H9 (cell line): ENCODE measurements at regions not wholly inside any gene's neighbourhood (a gene's known extent, or its start where the extent isn't known, plus 50 kb on each side); places are given as distances from the start of the nearest gene placed in this dataset.

Experiments used
- DNase-seq: peaks from one replicate; pipeline ENCODE4 v3.0.0-alpha.2; 2017
- H2AFZ ChIP-seq: one replicate; pipeline ENCODE4 v1.6.1; 2013; ENCODE audit warnings: mild to moderate bottlenecking, low read length, control low read depth, moderate library complexity
- H2AK5ac ChIP-seq: 2 replicates; pipeline ENCODE4 v1.6.1; 2013; ENCODE audit warnings: low read length, control low read depth, mixed read lengths; ENCODE audit not compliant: insufficient read length
- H2BK120ac ChIP-seq: one replicate; pipeline ENCODE4 v1.6.1; 2013; ENCODE audit warnings: low read depth, mild to moderate bottlenecking, low read length, control low read depth, inconsistent platforms; ENCODE audit not compliant: poor library complexity, severe bottlenecking
- H2BK12ac ChIP-seq: 2 replicates; pipeline ENCODE4 v1.6.1; 2013; ENCODE audit warnings: low read length, control low read depth, mixed read lengths, low read depth; ENCODE audit not compliant: insufficient read length
- H2BK15ac ChIP-seq: 2 replicates; pipeline ENCODE4 v1.6.1; 2013; ENCODE audit warnings: low read depth, low read length, control low read depth
- H2BK20ac ChIP-seq: one replicate; pipeline ENCODE4 v1.6.1; 2013; ENCODE audit warnings: low read depth, mild to moderate bottlenecking, low read length, control low read depth, inconsistent platforms; ENCODE audit not compliant: poor library complexity, severe bottlenecking
- H2BK5ac ChIP-seq: 2 replicates; pipeline ENCODE4 v1.6.1; 2013; ENCODE audit warnings: low read length, control low read depth, mixed read lengths; ENCODE audit not compliant: insufficient read length
- H3K14ac ChIP-seq: 2 replicates; pipeline ENCODE4 v1.6.1; 2013; ENCODE audit warnings: low read length, control low read depth; ENCODE audit not compliant: insufficient read depth
- H3K18ac ChIP-seq: 2 replicates; pipeline ENCODE4 v1.6.1; 2013; ENCODE audit warnings: low read depth, mild to moderate bottlenecking, mixed read lengths, low read length, control low read depth; ENCODE audit not compliant: insufficient read length
- H3K23ac ChIP-seq: 2 replicates; pipeline ENCODE4 v1.6.1; 2013; ENCODE audit warnings: low read length, control low read depth, mixed read lengths, low read depth; ENCODE audit not compliant: insufficient read length
- H3K23me2 ChIP-seq: 2 replicates; pipeline ENCODE4 v1.6.1; 2013; ENCODE audit warnings: low read depth, mild to moderate bottlenecking, mixed read lengths, low read length, control low read depth; ENCODE audit not compliant: insufficient read length, poor library complexity, severe bottlenecking
- H3K27ac ChIP-seq: 2 replicates; pipeline ENCODE4 v1.5.1; 2013; ENCODE audit warnings: low read length, control low read depth, mixed read lengths, low read depth; ENCODE audit not compliant: insufficient read length
- H3K27me3 ChIP-seq: 2 replicates; pipeline ENCODE4 v1.6.1; 2013; ENCODE audit warnings: low read length, control low read depth, inconsistent platforms; ENCODE audit not compliant: insufficient read depth
- H3K4ac ChIP-seq: 2 replicates; pipeline ENCODE4 v1.6.1; 2013; ENCODE audit warnings: low read depth, mild to moderate bottlenecking, control low read depth, inconsistent platforms, low read length, moderate library complexity
- H3K4me1 ChIP-seq: 2 replicates; pipeline ENCODE4 v1.6.1; 2013; ENCODE audit warnings: low read length, control low read depth, inconsistent platforms; ENCODE audit not compliant: insufficient read depth
- H3K4me2 ChIP-seq: 2 replicates; pipeline ENCODE4 v1.6.1; 2013; ENCODE audit warnings: low read length, control low read depth, mixed read lengths; ENCODE audit not compliant: insufficient read length, insufficient read depth
- H3K56ac ChIP-seq: 2 replicates; pipeline ENCODE4 v1.6.1; 2013; ENCODE audit warnings: low read depth, mild to moderate bottlenecking, mixed read lengths, low read length, control low read depth; ENCODE audit not compliant: insufficient read length
- H3K79me1 ChIP-seq: 2 replicates; pipeline ENCODE4 v1.6.1; 2013; ENCODE audit warnings: low read depth, mild to moderate bottlenecking, moderate library complexity, low read length, control low read depth, inconsistent platforms; ENCODE audit not compliant: insufficient read depth, poor library complexity, severe bottlenecking
- H3K79me2 ChIP-seq: 2 replicates; pipeline ENCODE4 v1.6.1; 2013; ENCODE audit warnings: low read length, control low read depth, inconsistent platforms; ENCODE audit not compliant: insufficient read depth
- H3K9ac ChIP-seq: 2 replicates; pipeline ENCODE4 v1.6.1; 2013; ENCODE audit warnings: low read length, control low read depth, mixed read lengths; ENCODE audit not compliant: insufficient read length; ENCODE audit errors: extremely low read depth
- H3K9me3 ChIP-seq: one replicate; pipeline ENCODE4 v1.6.1; 2013; ENCODE audit warnings: low read depth, low read length, inconsistent platforms; ENCODE audit not compliant: control insufficient read depth
- H3T11ph ChIP-seq: one replicate; pipeline ENCODE4 v1.6.1; 2013; ENCODE audit warnings: mild to moderate bottlenecking, low read length, control low read depth, inconsistent platforms
- H4K20me1 ChIP-seq: one replicate; pipeline ENCODE4 v1.6.1; 2013; ENCODE audit not compliant: control insufficient read depth, insufficient read length, insufficient read depth
- H4K5ac ChIP-seq: 2 replicates; pipeline ENCODE4 v1.6.1; 2013; ENCODE audit warnings: low read depth, mild to moderate bottlenecking, mixed read lengths, low read length, control low read depth; ENCODE audit not compliant: insufficient read length
- H4K8ac ChIP-seq: replicated peaks from 2 replicates; pipeline ENCODE4 v1.6.1; 2013; ENCODE audit warnings: low read length, control low read depth, mixed read lengths, low read depth; ENCODE audit not compliant: insufficient read length
- H4K91ac ChIP-seq: 2 replicates; pipeline ENCODE4 v1.6.1; 2013; ENCODE audit warnings: low read depth, mild to moderate bottlenecking, moderate library complexity, mixed read lengths, low read length, control low read depth; ENCODE audit not compliant: insufficient read length
- H3K27ac Mint-ChIP-seq, 3 experiments: 2 replicates in 2 of 3; 3 replicates in 1 of 3; pipeline ENCODE4 v1.8.0; 2020 to 2021; ENCODE audit warnings: mixed read lengths in 3 of 3, mild to moderate bottlenecking in 1 of 3, moderate library complexity in 1 of 3
- H3K27me3 Mint-ChIP-seq: 2 replicates; pipeline ENCODE4 v1.8.0; 2021; ENCODE audit warnings: low read depth, mild to moderate bottlenecking, moderate library complexity, mixed read lengths
- H3K36me3 Mint-ChIP-seq, 3 experiments: 2 replicates in 2 of 3; 3 replicates in 1 of 3; pipeline ENCODE4 v1.8.0; 2020 to 2021; ENCODE audit warnings: low read depth in 3 of 3, mixed read lengths in 3 of 3; ENCODE audit not compliant: insufficient read depth in 1 of 3
- H3K4me1 Mint-ChIP-seq, 2 experiments: 2 replicates each; pipeline ENCODE4 v1.8.0; 2020; ENCODE audit warnings: mixed read lengths in 2 of 2
- H3K4me3 Mint-ChIP-seq, 2 experiments: 2 replicates in 1 of 2; 3 replicates in 1 of 2; pipeline ENCODE4 v1.8.0; 2020 to 2021; ENCODE audit warnings: mild to moderate bottlenecking in 2 of 2, mixed read lengths in 2 of 2, moderate library complexity in 1 of 2
- H3K9me3 Mint-ChIP-seq, 2 experiments: 2 replicates in 1 of 2; 3 replicates in 1 of 2; pipeline ENCODE4 v1.8.0; 2020; ENCODE audit warnings: mild to moderate bottlenecking in 2 of 2, mixed read lengths in 2 of 2, moderate library complexity in 1 of 2
- CTCF ChIP-seq: fragments of 200-600 bp; sonication (generic); conservative IDR thresholded peaks from 3 replicates; pipeline ENCODE4 v1.8.0; 2021; ENCODE audit warnings: antibody characterized with exemption, mild to moderate bottlenecking
- WGBS: extraction: QIAGEN DNeasy Blood & Tissue Kit; methylation state at CpG from one replicate; pipeline ENCODE4 v1.1.7; 2013; ENCODE audit warnings: missing lambda C conversion rate, low lambda C conversion rate, mixed read lengths; ENCODE audit not compliant: insufficient read length; ENCODE audit errors: extremely low coverage; 5-methylcytosine and 5-hydroxymethylcytosine counted together

- peaks cover 3 to 11% of the 10 kb centered on the region in 2 experiments; a peak in 3 of 4 replicates for H3K4me1 Mint-ChIP-seq
- no peaks in the 10 kb centered on the region; a peak in 1 of 7 replicates for H3K36me3 Mint-ChIP-seq
- H3K4me3 Mint-ChIP-seq, result no peak overlapping the region
- H3K27me3 ChIP-seq, result no peaks in the 10 kb centered on the region
- H4K20me1 ChIP-seq, result no peaks in the 10 kb centered on the region
- H2BK120ac ChIP-seq, result no peak overlapping the region
- no CpG with 5 or more reads among the region's 4 CpGs for WGBS
- no peak overlapping the region for H4K8ac ChIP-seq
- no peak overlapping the region for H4K91ac ChIP-seq
- H3K23ac ChIP-seq, result no peak overlapping the region
- no peak for DNase-seq
- H3K56ac ChIP-seq, result no peak overlapping the region
- H2BK5ac ChIP-seq, result no peak overlapping the region
- H3K4me2 ChIP-seq, result no peak overlapping the region
- H2BK20ac ChIP-seq, result no peak overlapping the region
- no peak overlapping the region for H4K5ac ChIP-seq
- H3K18ac ChIP-seq, result no peak overlapping the region
- H3K9me3 Mint-ChIP-seq, result no peaks in the 10 kb centered on the region
- no peak overlapping the region for H3K4ac ChIP-seq
- H2AK5ac ChIP-seq, result no peak overlapping the region
- no peaks in the 10 kb centered on the region for H3K9me3 ChIP-seq
- H2BK12ac ChIP-seq, result no peak overlapping the region
- H3K79me1 ChIP-seq, result no peaks in the 10 kb centered on the region
- H3K79me2 ChIP-seq, result no peaks in the 10 kb centered on the region
- no peak overlapping the region for H3K27ac ChIP-seq
- H2BK15ac ChIP-seq, result no peak overlapping the region
- H3K4me1 ChIP-seq, result no peaks in the 10 kb centered on the region
- no peak overlapping the region for H2AFZ ChIP-seq
- H3K27me3 Mint-ChIP-seq, result no peaks in the 10 kb centered on the region; the same call in 1 of the 2 replicates
- no peak overlapping the region; a peak in 1 of 7 replicates for H3K27ac Mint-ChIP-seq
- H3K14ac ChIP-seq, result no peak overlapping the region
- H3K23me2 ChIP-seq, result no peaks in the 10 kb centered on the region
- no peak for TF ChIP-seq CTCF
- no peak overlapping the region for H3K9ac ChIP-seq
- no peak overlapping the region for H3T11ph ChIP-seq
Observed at GRCh38 chr5:68746220-68746619, 347.6 kb upstream of the SLC30A5 start.
